GM12875 (cell line): ENCODE measurements at regions not wholly inside any gene's neighbourhood (a gene's known extent, or its start where the extent isn't known, plus 50 kb on each side); places are given as distances from the start of the nearest gene placed in this dataset.

Experiments used
- H3K4me3 ChIP-seq: one replicate; pipeline ENCODE4 v1.5.1; 2011; ENCODE audit warnings: low read depth, low read length, control low read depth
- TF ChIP-seq, protein P1 (sequence below): IDR thresholded peaks from 2 replicates; pipeline ENCODE4 v1.5.1; 2011; ENCODE audit warnings: low read depth, mild to moderate bottlenecking, control low read depth, inconsistent platforms, low read length, moderate library complexity, borderline replicate concordance; ENCODE audit not compliant: insufficient read depth

GRCh38 chr9:20082831-20083230 is 294.0 kb upstream of the SLC24A2 start:
- TF ChIP-seq, protein P1, sequence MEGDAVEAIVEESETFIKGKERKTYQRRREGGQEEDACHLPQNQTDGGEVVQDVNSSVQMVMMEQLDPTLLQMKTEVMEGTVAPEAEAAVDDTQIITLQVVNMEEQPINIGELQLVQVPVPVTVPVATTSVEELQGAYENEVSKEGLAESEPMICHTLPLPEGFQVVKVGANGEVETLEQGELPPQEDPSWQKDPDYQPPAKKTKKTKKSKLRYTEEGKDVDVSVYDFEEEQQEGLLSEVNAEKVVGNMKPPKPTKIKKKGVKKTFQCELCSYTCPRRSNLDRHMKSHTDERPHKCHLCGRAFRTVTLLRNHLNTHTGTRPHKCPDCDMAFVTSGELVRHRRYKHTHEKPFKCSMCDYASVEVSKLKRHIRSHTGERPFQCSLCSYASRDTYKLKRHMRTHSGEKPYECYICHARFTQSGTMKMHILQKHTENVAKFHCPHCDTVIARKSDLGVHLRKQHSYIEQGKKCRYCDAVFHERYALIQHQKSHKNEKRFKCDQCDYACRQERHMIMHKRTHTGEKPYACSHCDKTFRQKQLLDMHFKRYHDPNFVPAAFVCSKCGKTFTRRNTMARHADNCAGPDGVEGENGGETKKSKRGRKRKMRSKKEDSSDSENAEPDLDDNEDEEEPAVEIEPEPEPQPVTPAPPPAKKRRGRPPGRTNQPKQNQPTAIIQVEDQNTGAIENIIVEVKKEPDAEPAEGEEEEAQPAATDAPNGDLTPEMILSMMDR: no peak
- H3K4me3 ChIP-seq: no peak overlapping the region

- no peak overlapping the region for H3K4me3 ChIP-seq
- TF ChIP-seq, protein P1: no peak
These were observed 293.6 kb upstream of the SLC24A2 start for GRCh38 chr9:20082406-20082805.

DNA sequence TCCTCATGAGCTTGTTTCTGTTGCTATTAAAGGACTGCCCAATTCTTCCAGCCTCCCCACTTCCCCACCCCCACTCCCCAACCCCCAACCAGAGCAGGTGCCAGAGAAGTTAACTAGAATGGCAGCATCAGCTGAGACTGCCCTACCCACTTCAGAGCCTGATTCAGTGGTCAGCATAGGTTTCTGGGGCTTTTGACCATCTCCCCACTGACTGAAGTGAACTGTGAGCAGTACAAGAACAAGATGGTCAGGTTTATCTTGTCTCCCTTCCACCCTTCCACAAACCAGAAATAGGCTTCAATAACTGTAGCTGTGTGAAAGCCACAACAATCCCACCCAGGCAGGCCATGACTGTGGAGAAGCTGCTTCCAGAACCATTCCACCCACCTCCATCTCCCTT is 289.4 kb upstream of the SLC24A2 start:
- TF ChIP-seq, protein P1: no peak
- H3K4me3 ChIP-seq: no peak overlapping the region

DNA sequence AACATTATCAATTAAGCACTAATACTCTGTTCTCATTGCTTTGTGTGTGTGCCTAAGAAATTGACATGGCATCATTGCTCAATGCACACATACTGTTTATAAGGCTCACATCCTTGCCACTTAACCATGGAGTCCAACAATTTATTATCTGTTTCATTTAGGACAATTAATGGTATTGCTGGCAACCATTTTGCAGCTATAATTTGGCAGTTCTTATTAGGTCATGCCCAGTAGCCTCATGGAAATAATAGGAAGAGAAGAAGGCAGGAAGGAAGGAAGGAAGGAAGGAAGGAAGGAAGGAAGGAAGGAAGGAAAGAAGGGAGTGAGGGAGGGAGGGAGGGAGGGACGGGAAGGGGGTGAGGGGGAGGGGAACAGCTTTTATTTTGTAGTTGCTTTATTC is 285.5 kb upstream of the SLC24A2 start:
- TF ChIP-seq, protein P1: no peak
- H3K4me3 ChIP-seq: no peak overlapping the region

- TF ChIP-seq, protein P1: no peak
- no peak overlapping the region for H3K4me3 ChIP-seq
These were observed 281.5 kb upstream of the SLC24A2 start for GRCh38 chr9:20070336-20070735.

GRCh38 chr9:20065796-20066700 is 277.2 kb upstream of the SLC24A2 start:
- TF ChIP-seq, protein P1: no peak
- no peak overlapping the region for H3K4me3 ChIP-seq

- no peak overlapping the region for H3K4me3 ChIP-seq
- TF ChIP-seq, protein P1: no peak
These were observed 276.2 kb upstream of the SLC24A2 start for GRCh38 chr9:20065046-20065445.
